Neutrophil (primary cell): ENCODE measurements at regions not wholly inside any gene's neighbourhood (a gene's known extent, or its start where the extent isn't known, plus 50 kb on each side); places are given as distances from the start of the nearest gene placed in this dataset.

Experiments
- H3K27ac ChIP-seq: fragments of 200-600 bp; sonication (generic); 2 replicates; pipeline ENCODE4 v1.5.1; 2016; ENCODE audit warnings: mild to moderate bottlenecking, moderate library complexity
- H3K27me3 ChIP-seq: fragments of 200-600 bp; sonication (generic); 2 replicates; pipeline ENCODE4 v1.6.0; 2016; ENCODE audit warnings: mild to moderate bottlenecking
- H3K36me3 ChIP-seq: fragments of 200-600 bp; sonication (generic); 2 replicates; pipeline ENCODE4 v1.5.1; 2017
- H3K4me1 ChIP-seq, 2 experiments: fragments of 200-600 bp in 1 of 2; sonication (generic) in 1 of 2; 1 replicate in 1 of 2; 2 replicates in 1 of 2; pipeline versions ENCODE4 v1.5.1 to v1.6.1; 2013 to 2016; ENCODE audit warnings: low read depth in 1 of 2, low read length in 1 of 2, mild to moderate bottlenecking in 1 of 2, moderate library complexity in 1 of 2; ENCODE audit not compliant: control insufficient read depth in 1 of 2, insufficient read depth in 1 of 2
- H3K4me3 ChIP-seq, 2 experiments: fragments of 200-600 bp in 1 of 2; sonication (generic) in 1 of 2; 1 replicate in 1 of 2; 2 replicates in 1 of 2; pipeline ENCODE4 v1.5.1; 2013 to 2016; ENCODE audit warnings: low read depth in 1 of 2, low read length in 1 of 2, mild to moderate bottlenecking in 1 of 2, moderate library complexity in 1 of 2
- H3K9me3 ChIP-seq: fragments of 200-600 bp; sonication (generic); 2 replicates; pipeline ENCODE4 v1.5.1; 2016
- TF ChIP-seq, protein P1 (sequence below): fragments of 200-600 bp; sonication (generic); IDR thresholded peaks from 2 replicates; pipeline ENCODE4 v1.5.1; 2016; ENCODE audit warnings: antibody characterized with exemption

DNA sequence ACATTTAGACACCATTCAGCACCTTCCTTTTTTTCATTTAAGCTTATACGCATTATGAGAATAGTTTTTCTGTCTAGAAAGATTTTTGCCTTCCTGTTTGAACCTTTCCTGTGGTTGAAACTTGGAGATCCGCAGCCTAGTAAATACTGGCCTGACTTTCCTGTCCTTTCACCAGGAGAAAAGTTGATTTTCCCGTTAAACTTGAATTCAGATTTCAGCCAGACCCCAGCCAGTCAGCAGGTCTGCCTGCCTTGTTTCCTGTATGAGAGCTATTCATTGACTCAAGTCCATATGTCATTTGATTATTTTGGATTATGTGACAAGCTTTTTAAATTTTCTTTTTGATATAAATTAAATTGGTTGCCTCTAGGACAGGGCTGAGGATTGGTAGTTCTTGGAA is 71.5 kb downstream of the EVX1 start:
- Histone ChIP-seq H3K27ac (no peak overlapping the region), H3K4me3 (no peak overlapping the region), H3K36me3 (no peaks in the 10 kb centered on the region), H3K4me1 (no peaks in the 10 kb centered on the region), H3K27me3 (peaks cover 24% of the 10 kb centered on the region), H3K9me3 (no peaks in the 10 kb centered on the region)
- TF ChIP-seq, protein P1, sequence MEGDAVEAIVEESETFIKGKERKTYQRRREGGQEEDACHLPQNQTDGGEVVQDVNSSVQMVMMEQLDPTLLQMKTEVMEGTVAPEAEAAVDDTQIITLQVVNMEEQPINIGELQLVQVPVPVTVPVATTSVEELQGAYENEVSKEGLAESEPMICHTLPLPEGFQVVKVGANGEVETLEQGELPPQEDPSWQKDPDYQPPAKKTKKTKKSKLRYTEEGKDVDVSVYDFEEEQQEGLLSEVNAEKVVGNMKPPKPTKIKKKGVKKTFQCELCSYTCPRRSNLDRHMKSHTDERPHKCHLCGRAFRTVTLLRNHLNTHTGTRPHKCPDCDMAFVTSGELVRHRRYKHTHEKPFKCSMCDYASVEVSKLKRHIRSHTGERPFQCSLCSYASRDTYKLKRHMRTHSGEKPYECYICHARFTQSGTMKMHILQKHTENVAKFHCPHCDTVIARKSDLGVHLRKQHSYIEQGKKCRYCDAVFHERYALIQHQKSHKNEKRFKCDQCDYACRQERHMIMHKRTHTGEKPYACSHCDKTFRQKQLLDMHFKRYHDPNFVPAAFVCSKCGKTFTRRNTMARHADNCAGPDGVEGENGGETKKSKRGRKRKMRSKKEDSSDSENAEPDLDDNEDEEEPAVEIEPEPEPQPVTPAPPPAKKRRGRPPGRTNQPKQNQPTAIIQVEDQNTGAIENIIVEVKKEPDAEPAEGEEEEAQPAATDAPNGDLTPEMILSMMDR, result no peak

DNA sequence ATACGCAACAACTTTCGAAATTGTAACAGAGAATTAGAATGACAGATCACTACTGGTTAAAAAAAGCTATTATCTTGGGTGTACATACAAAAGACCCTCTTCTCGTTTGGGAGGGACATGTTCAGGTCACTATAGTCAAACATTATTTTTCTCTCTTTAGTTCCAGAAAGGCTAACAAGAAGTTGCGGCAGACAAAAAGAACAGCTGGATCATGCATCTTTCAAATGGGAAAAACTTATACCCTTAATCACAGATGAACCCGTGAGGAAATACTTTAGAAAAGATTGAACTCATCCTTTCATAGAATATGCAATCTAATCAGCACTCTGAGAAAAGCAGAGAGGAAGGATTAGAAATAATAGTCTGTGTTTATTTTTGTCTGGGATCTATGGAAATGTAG is 72.5 kb downstream of the EVX1 start:
- TF ChIP-seq, protein P1, result no peak
- no peaks in the 10 kb centered on the region for H3K9me3 ChIP-seq

DNA sequence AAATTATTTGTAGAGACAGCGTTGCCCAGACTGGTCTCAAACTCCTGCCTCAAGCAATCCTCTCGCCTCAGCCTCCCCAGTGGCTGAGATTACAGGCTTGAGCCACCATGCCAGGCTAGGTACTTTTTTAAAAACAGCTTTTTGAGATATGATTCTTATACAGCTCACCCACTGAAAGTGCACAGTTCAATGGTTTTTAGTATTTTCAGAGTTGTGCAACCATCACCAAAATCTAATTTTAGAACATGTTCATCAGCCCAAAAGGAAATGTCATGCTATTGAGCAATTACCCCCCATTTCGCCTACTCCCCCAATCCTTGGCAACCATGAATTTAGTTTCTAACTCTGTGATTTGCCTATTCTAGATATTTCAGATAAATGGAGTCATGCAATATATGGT is 73.7 kb downstream of the EVX1 start:
- TF ChIP-seq, protein P1, result no peak
- no peaks in the 10 kb centered on the region for H3K9me3 ChIP-seq
- peaks cover 24% of the 10 kb centered on the region for H3K27me3 ChIP-seq
- no peaks in the 10 kb centered on the region for H3K4me1 ChIP-seq
- H3K27ac ChIP-seq, result no peak overlapping the region
- no peaks in the 10 kb centered on the region for H3K36me3 ChIP-seq
- H3K4me3 ChIP-seq, result no peak overlapping the region

More for the DNA sequence above, 72.5 kb downstream of the EVX1 start:
- H3K27ac ChIP-seq, result no peak overlapping the region
- no peaks in the 10 kb centered on the region for H3K36me3 ChIP-seq
- peaks cover 24% of the 10 kb centered on the region for H3K27me3 ChIP-seq
- H3K4me3 ChIP-seq, result no peak overlapping the region
- no peaks in the 10 kb centered on the region for H3K4me1 ChIP-seq

DNA sequence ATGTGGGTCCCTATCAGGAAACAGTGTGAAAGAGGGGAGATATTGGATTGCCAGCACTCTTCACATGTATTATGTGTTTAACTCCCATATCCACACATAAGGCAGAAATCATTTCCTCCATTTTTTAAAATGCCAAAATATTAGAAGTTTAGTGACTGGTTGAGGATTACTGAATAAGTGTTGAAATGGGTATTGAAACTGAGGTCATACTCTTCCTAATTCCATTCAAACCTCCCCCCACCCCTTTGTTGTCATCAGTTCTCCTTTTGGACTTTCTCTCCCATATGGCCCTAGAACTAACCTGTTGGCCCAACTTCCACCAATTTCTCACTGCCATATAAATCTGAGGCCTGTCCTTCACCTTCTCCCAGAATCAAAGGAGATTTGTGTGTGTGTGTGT is 81.6 kb downstream of the EVX1 start:
- no peaks in the 10 kb centered on the region for H3K9me3 ChIP-seq
- TF ChIP-seq, protein P1, result no peak

DNA sequence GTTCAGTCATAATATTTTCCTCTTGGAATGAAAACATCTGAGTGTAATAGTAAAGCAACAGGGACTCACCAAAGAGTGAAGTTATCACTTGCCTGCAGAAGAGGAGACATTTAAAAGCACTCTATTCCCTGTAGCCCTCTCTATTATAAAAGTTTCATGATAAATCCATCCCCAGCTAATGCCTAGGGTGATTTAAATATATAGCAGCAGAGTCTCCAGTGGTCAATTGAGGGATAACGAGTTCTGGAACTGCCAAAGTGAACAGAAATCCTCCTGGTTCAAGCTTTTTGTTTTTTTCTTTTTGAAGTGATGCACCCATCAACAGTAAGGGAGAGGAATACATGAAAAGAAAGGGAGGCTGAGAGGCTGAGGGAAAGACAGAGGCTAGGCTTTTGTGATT is 87.3 kb downstream of the EVX1 start:
- no peaks in the 10 kb centered on the region for H3K9me3 ChIP-seq
- no peaks in the 10 kb centered on the region for H3K36me3 ChIP-seq
- no peak overlapping the region for H3K4me3 ChIP-seq
- TF ChIP-seq, protein P1, result no peak
- no peaks in the 10 kb centered on the region for H3K4me1 ChIP-seq
- no peak overlapping the region for H3K27ac ChIP-seq
- H3K27me3 ChIP-seq, result peaks cover 4% of the 10 kb centered on the region

More for the DNA sequence above, 81.6 kb downstream of the EVX1 start:
- Histone ChIP-seq H3K27me3 (peaks cover 4% of the 10 kb centered on the region), H3K4me1 (no peaks in the 10 kb centered on the region), H3K4me3 (no peak overlapping the region), H3K27ac (no peak overlapping the region), H3K36me3 (no peaks in the 10 kb centered on the region)

DNA sequence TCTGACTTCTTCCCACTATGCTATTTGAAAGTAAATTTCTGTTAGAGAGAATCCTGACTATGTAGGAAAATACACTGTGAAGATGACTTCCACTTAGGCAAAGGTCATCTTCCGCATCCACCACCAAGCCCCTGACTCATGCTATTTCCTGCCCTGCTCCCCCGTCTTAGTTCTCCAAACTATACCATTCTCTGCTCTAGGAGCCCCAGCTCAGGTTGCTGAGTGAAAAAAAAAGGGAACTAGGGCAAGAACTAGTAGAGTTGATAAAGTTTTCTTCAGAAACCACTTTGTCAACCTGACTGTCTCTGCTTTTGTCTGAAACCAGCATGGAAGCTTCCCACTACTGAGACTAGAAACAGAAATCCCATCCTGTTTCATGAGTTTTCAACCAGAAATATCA is 96.9 kb downstream of the EVX1 start:
- no peaks in the 10 kb centered on the region for H3K4me1 ChIP-seq
- peaks cover 4% of the 10 kb centered on the region for H3K27me3 ChIP-seq
- TF ChIP-seq, protein P1, result no peak
- no peak overlapping the region for H3K27ac ChIP-seq
- H3K36me3 ChIP-seq, result no peaks in the 10 kb centered on the region
- H3K4me3 ChIP-seq, result no peak overlapping the region
- no peaks in the 10 kb centered on the region for H3K9me3 ChIP-seq
